ENCODE measurements at regions not wholly inside any gene's neighbourhood (a gene's known extent, or its start where the extent isn't known, plus 50 kb on each side); places are given as distances from the start of the nearest gene placed in this dataset.

- H3K4me3 ChIP-seq (ENCODE audit: low read depth, low read length): no peak overlapping the region
- no peak for DNase-seq (ENCODE audit: low read depth)
- TF ChIP-seq CTCF (conservative IDR thresholded peaks at IDR 0.05; ENCODE audit: low read depth, low read length): no peak
These were observed 947.5 kb upstream of the CTNND2 start for GRCh38 chr5:12851761-12852160.

- no peak overlapping the region for H3K4me3 ChIP-seq (ENCODE audit: low read depth, low read length)
- no peak for DNase-seq (ENCODE audit: low read depth)
- TF ChIP-seq CTCF (conservative IDR thresholded peaks at IDR 0.05; ENCODE audit: low read depth, low read length): no peak
These were observed 944.5 kb upstream of the CTNND2 start for GRCh38 chr5:12848709-12849108.

GRCh38 chr5:12845549-12846159, 941.4 kb upstream of the CTNND2 start:
- no peak for TF ChIP-seq CTCF (conservative IDR thresholded peaks at IDR 0.05; ENCODE audit: low read depth, low read length)
- DNase-seq (ENCODE audit: low read depth): no peak
- no peak overlapping the region for H3K4me3 ChIP-seq (ENCODE audit: low read depth, low read length)

- DNase-seq (ENCODE audit: low read depth): no peak
- no peak overlapping the region for H3K4me3 ChIP-seq (ENCODE audit: low read depth, low read length)
- no peak for TF ChIP-seq CTCF (conservative IDR thresholded peaks at IDR 0.05; ENCODE audit: low read depth, low read length)
These were observed 936.7 kb upstream of the CTNND2 start for GRCh38 chr5:12840972-12841371.

GRCh38 chr5:12837592-12837991, 933.3 kb upstream of the CTNND2 start:
- TF ChIP-seq CTCF (conservative IDR thresholded peaks at IDR 0.05; ENCODE audit: low read depth, low read length): no peak
- no peak for DNase-seq (ENCODE audit: low read depth)
- no peak overlapping the region for H3K4me3 ChIP-seq (ENCODE audit: low read depth, low read length)

GRCh38 chr5:12825163-12825562, 920.9 kb upstream of the CTNND2 start:
- no peak for TF ChIP-seq CTCF (conservative IDR thresholded peaks at IDR 0.05; ENCODE audit: low read depth, low read length)
- DNase-seq (ENCODE audit: low read depth): no peak
- no peak overlapping the region for H3K4me3 ChIP-seq (ENCODE audit: low read depth, low read length)

GRCh38 chr5:12805165-12805698, 901.0 kb upstream of the CTNND2 start:
- DNase-seq (ENCODE audit: low read depth): no peak

More at GRCh38 chr5:12805165-12805698, 901.0 kb upstream of the CTNND2 start:
- no peak overlapping the region for H3K4me3 ChIP-seq (ENCODE audit: low read depth, low read length)
- no peak for TF ChIP-seq CTCF (conservative IDR thresholded peaks at IDR 0.05; ENCODE audit: low read depth, low read length)
